Peyer's patch (tissue), 4 donors: ENCODE measurements at regions not wholly inside any gene's neighbourhood (a gene's known extent, or its start where the extent isn't known, plus 50 kb on each side); places are given as distances from the start of the nearest gene placed in this dataset.
A peak's percentile ranks its signal among the peaks of the same experiment; 100 is the strongest.

ENCODE experiments used
- POLR2A ChIP-seq, 2 donors: fragments of 450-650 bp; IDR thresholded peaks; one replicate each; pipeline ENCODE4 v1.5.1; 2017; ENCODE audit warnings: antibody characterized with exemption in 2 of 2, mild to moderate bottlenecking in 2 of 2, moderate library complexity in 2 of 2
- TF ChIP-seq, protein P1 (sequence below), 6 experiments: fragments of 450-650 bp in 4 of 6; fragments of 200-600 bp in 2 of 6; sonication (generic) in 1 of 6; IDR thresholded peaks; one replicate each; pipeline ENCODE4 v1.5.1; 2017 to 2019; ENCODE audit warnings: antibody characterized with exemption in 6 of 6, mild to moderate bottlenecking in 3 of 6, moderate library complexity in 1 of 6

DNA sequence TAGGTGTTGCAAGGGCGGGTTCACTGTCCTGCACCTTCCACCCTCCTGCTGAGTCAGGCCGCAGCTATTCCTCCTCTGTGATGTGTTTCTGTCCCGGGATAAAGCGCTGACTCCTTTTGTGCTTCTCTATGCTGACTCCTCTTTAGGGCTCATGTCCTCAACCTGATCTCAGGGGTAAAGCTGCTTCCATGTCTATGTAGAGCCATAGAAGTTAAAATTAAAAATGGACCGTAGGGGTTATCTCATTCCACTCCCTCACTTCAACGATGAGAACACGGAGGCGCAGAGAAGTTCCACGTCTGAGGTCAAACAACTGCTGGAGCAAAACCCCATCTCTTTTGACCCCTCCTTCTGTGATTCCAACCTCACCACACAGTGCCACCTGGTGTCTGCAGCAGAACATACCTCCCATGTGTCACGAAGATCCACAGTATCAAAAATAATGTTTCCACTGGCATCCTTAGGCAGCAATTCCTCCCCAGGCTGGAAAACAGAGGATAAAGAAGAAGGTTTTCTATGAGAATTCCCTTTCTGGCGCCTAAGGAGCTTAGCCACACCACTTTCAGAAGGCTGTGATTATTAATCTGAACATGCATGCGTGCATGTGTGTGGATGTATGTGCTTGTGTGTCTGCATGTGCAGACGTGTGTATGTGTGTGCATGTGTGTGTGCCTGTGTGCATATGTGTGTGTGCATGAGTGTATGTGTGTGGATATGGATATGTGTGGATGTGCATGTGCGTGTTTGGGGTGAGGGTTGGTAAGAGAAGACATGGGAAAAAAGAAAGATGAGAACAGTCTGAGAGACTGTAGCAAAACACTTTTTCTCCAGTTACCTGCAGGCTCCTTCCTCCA lies 81.2 kb upstream of the UCN3 start:
- TF ChIP-seq, protein P1, sequence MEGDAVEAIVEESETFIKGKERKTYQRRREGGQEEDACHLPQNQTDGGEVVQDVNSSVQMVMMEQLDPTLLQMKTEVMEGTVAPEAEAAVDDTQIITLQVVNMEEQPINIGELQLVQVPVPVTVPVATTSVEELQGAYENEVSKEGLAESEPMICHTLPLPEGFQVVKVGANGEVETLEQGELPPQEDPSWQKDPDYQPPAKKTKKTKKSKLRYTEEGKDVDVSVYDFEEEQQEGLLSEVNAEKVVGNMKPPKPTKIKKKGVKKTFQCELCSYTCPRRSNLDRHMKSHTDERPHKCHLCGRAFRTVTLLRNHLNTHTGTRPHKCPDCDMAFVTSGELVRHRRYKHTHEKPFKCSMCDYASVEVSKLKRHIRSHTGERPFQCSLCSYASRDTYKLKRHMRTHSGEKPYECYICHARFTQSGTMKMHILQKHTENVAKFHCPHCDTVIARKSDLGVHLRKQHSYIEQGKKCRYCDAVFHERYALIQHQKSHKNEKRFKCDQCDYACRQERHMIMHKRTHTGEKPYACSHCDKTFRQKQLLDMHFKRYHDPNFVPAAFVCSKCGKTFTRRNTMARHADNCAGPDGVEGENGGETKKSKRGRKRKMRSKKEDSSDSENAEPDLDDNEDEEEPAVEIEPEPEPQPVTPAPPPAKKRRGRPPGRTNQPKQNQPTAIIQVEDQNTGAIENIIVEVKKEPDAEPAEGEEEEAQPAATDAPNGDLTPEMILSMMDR (IDR thresholded peaks at IDR 0.05), result peak in 4 of 6 experiments; percentile 42 to 85 (median 81)
- no peak for TF ChIP-seq POLR2A (IDR thresholded peaks at IDR 0.05)
